ENCODE measurements at regions not wholly inside any gene's neighbourhood (a gene's known extent, or its start where the extent isn't known, plus 50 kb on each side); places are given as distances from the start of the nearest gene placed in this dataset.

DNA sequence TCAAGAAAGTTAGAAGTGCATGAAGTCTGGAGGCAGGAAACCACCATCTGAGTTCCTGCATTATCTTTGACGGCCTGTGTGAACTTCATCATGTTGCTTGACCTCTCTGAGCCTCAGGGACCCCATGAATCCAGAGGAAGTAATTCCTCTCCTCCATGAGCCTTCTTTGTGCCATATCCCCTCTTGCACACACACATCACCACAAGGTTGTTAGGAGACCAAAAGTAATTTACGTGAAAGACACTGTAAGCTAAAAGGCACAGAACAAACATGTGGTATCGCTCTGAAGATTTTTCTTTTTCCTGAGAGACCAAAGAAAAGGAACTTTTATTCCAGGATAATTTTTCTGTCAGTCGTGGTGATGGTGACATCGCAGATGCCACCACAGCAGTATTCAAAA is 55.9 kb upstream of the BCL6 start:
- Mint-ChIP-seq H3K27me3 (ENCODE audit: unreplicated experiment) (no peaks in the 10 kb centered on the region), H3K4me3 (ENCODE audit: unreplicated experiment) (no peak overlapping the region), H3K36me3 (ENCODE audit: unreplicated experiment) (no peaks in the 10 kb centered on the region), H3K4me1 (ENCODE audit: unreplicated experiment) (peaks cover 6% of the 10 kb centered on the region), H3K9me3 (ENCODE audit: unreplicated experiment) (no peaks in the 10 kb centered on the region), H3K27ac (ENCODE audit: unreplicated experiment) (no peak overlapping the region)
- TF ChIP-seq, protein P1, sequence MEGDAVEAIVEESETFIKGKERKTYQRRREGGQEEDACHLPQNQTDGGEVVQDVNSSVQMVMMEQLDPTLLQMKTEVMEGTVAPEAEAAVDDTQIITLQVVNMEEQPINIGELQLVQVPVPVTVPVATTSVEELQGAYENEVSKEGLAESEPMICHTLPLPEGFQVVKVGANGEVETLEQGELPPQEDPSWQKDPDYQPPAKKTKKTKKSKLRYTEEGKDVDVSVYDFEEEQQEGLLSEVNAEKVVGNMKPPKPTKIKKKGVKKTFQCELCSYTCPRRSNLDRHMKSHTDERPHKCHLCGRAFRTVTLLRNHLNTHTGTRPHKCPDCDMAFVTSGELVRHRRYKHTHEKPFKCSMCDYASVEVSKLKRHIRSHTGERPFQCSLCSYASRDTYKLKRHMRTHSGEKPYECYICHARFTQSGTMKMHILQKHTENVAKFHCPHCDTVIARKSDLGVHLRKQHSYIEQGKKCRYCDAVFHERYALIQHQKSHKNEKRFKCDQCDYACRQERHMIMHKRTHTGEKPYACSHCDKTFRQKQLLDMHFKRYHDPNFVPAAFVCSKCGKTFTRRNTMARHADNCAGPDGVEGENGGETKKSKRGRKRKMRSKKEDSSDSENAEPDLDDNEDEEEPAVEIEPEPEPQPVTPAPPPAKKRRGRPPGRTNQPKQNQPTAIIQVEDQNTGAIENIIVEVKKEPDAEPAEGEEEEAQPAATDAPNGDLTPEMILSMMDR (IDR thresholded peaks at IDR 0.05) = no peak
- DNase-seq (ENCODE audit: extremely low spot score, unreplicated experiment) = no peak

GRCh38 chr3:187802203-187802927 is 57.1 kb upstream of the BCL6 start:
- Mint-ChIP-seq H3K27ac (ENCODE audit: unreplicated experiment) (no peak overlapping the region), H3K36me3 (ENCODE audit: unreplicated experiment) (no peaks in the 10 kb centered on the region), H3K9me3 (ENCODE audit: unreplicated experiment) (no peaks in the 10 kb centered on the region), H3K4me1 (ENCODE audit: unreplicated experiment) (peaks cover 6% of the 10 kb centered on the region), H3K27me3 (ENCODE audit: unreplicated experiment) (no peaks in the 10 kb centered on the region), H3K4me3 (ENCODE audit: unreplicated experiment) (no peak overlapping the region)
- DNase-seq (ENCODE audit: extremely low spot score, unreplicated experiment) = no peak
- TF ChIP-seq, protein P1 (IDR thresholded peaks at IDR 0.05) = no peak

GRCh38 chr3:187802928-187803259 is 57.6 kb upstream of the BCL6 start:
- Mint-ChIP-seq H3K36me3 (ENCODE audit: unreplicated experiment) (no peaks in the 10 kb centered on the region), H3K27me3 (ENCODE audit: unreplicated experiment) (no peaks in the 10 kb centered on the region)

GRCh38 chr3:187804120-187804744 is 59.0 kb upstream of the BCL6 start:
- H3K9me3 Mint-ChIP-seq (ENCODE audit: unreplicated experiment) = no peaks in the 10 kb centered on the region
- TF ChIP-seq, protein P1 (IDR thresholded peaks at IDR 0.05) = no peak
- no peaks in the 10 kb centered on the region for H3K36me3 Mint-ChIP-seq (ENCODE audit: unreplicated experiment)
- no peak overlapping the region for H3K27ac Mint-ChIP-seq (ENCODE audit: unreplicated experiment)
- H3K27me3 Mint-ChIP-seq (ENCODE audit: unreplicated experiment) = no peaks in the 10 kb centered on the region
- no peak overlapping the region for H3K4me3 Mint-ChIP-seq (ENCODE audit: unreplicated experiment)
- no peak for DNase-seq (ENCODE audit: extremely low spot score, unreplicated experiment)
- H3K4me1 Mint-ChIP-seq (ENCODE audit: unreplicated experiment) = peaks cover 10% of the 10 kb centered on the region

More at GRCh38 chr3:187802928-187803259, 57.6 kb upstream of the BCL6 start:
- Mint-ChIP-seq H3K4me3 (ENCODE audit: unreplicated experiment) (no peak overlapping the region), H3K4me1 (ENCODE audit: unreplicated experiment) (peaks cover 6% of the 10 kb centered on the region), H3K27ac (ENCODE audit: unreplicated experiment) (no peak overlapping the region), H3K9me3 (ENCODE audit: unreplicated experiment) (no peaks in the 10 kb centered on the region)
- DNase-seq (ENCODE audit: extremely low spot score, unreplicated experiment) = no peak
- TF ChIP-seq, protein P1 (IDR thresholded peaks at IDR 0.05) = no peak

- H3K4me3 Mint-ChIP-seq (ENCODE audit: unreplicated experiment) = no peak overlapping the region
- no peak for DNase-seq (ENCODE audit: extremely low spot score, unreplicated experiment)
- H3K9me3 Mint-ChIP-seq (ENCODE audit: unreplicated experiment) = no peaks in the 10 kb centered on the region
- H3K4me1 Mint-ChIP-seq (ENCODE audit: unreplicated experiment) = peaks cover 10% of the 10 kb centered on the region
- H3K36me3 Mint-ChIP-seq (ENCODE audit: unreplicated experiment) = no peaks in the 10 kb centered on the region
- no peak overlapping the region for H3K27ac Mint-ChIP-seq (ENCODE audit: unreplicated experiment)
- H3K27me3 Mint-ChIP-seq (ENCODE audit: unreplicated experiment) = no peaks in the 10 kb centered on the region
- TF ChIP-seq, protein P1 (IDR thresholded peaks at IDR 0.05) = no peak
Observed at GRCh38 chr3:187804745-187805121, 59.5 kb upstream of the BCL6 start.

Measured in osteocyte (in vitro differentiated cells).